Lung (tissue), 11 donors: ENCODE measurements at regions not wholly inside any gene's neighbourhood (a gene's known extent, or its start where the extent isn't known, plus 50 kb on each side); places are given as distances from the start of the nearest gene placed in this dataset.

ENCODE experiments used
- ATAC-seq: fragments of 200-7000 bp; cut with Tn5 transposase; one replicate; pipeline ENCODE4 v1.9.1; 2020; ENCODE audit warnings: moderate number of reproducible peaks; ENCODE audit not compliant: insufficient read depth, low FRiP score
- DNase-seq, 3 donors: peaks; one replicate each; pipeline ENCODE4 v3.0.0-alpha.2; 2013 to 2017
- H3K27ac ChIP-seq, 2 donors: one replicate each; pipeline ENCODE4 v1.5.1; 2013; ENCODE audit warnings: mild to moderate bottlenecking in 2 of 2, moderate library complexity in 2 of 2, control low read depth in 1 of 2, inconsistent platforms in 1 of 2, low read depth in 1 of 2, low read length in 1 of 2
- H3K27me3 ChIP-seq, 3 donors: one replicate each; pipeline ENCODE4 v1.5.1; 2013; ENCODE audit warnings: low read length in 2 of 3; ENCODE audit not compliant: control insufficient read depth in 3 of 3, insufficient read depth in 3 of 3
- H3K36me3 ChIP-seq, 4 donors: one replicate each; pipeline ENCODE4 v1.5.1; 2013; ENCODE audit warnings: low read length in 4 of 4, mild to moderate bottlenecking in 1 of 4, moderate library complexity in 1 of 4; ENCODE audit not compliant: control insufficient read depth in 4 of 4, insufficient read depth in 4 of 4
- H3K4me1 ChIP-seq, 5 donors: one replicate each; pipeline ENCODE4 v1.5.1; 2013; ENCODE audit warnings: low read length in 5 of 5, mild to moderate bottlenecking in 2 of 5, moderate library complexity in 1 of 5; ENCODE audit not compliant: control insufficient read depth in 5 of 5, insufficient read depth in 5 of 5
- H3K4me3 ChIP-seq: one replicate; pipeline ENCODE4 v1.5.1; 2013; ENCODE audit warnings: mild to moderate bottlenecking, control low read depth, moderate library complexity
- H3K9ac ChIP-seq, 2 donors: one replicate each; pipeline ENCODE4 v1.5.1; 2013; ENCODE audit warnings: low read length in 2 of 2, control low read depth in 1 of 2; ENCODE audit not compliant: insufficient read depth in 1 of 2
- H3K9me3 ChIP-seq, 4 donors: one replicate each; pipeline ENCODE4 v1.5.1; 2013; ENCODE audit warnings: low read length in 3 of 4, mild to moderate bottlenecking in 1 of 4, moderate library complexity in 1 of 4; ENCODE audit not compliant: control insufficient read depth in 4 of 4, insufficient read depth in 3 of 4
- WGBS, 2 donors: extraction: QIAGEN DNeasy Blood & Tissue Kit; methylation state at CpG; one replicate each; pipeline ENCODE4 v1.1.7; 2013; 5-methylcytosine and 5-hydroxymethylcytosine counted together
- TF ChIP-seq, protein P1 (sequence below): IDR thresholded peaks from 2 replicates; pipeline ENCODE4 v1.5.1; 2012; ENCODE audit warnings: mild to moderate bottlenecking; ENCODE audit errors: control extremely low read depth, extremely low read depth
- donor health status: control.
- donor health status: control.
- donor health status: Bipolar disorder and iron deficiency.
- donor health status: healthy.
- donor health status: DM: yes; HTN: yes; CAD: no.

DNA sequence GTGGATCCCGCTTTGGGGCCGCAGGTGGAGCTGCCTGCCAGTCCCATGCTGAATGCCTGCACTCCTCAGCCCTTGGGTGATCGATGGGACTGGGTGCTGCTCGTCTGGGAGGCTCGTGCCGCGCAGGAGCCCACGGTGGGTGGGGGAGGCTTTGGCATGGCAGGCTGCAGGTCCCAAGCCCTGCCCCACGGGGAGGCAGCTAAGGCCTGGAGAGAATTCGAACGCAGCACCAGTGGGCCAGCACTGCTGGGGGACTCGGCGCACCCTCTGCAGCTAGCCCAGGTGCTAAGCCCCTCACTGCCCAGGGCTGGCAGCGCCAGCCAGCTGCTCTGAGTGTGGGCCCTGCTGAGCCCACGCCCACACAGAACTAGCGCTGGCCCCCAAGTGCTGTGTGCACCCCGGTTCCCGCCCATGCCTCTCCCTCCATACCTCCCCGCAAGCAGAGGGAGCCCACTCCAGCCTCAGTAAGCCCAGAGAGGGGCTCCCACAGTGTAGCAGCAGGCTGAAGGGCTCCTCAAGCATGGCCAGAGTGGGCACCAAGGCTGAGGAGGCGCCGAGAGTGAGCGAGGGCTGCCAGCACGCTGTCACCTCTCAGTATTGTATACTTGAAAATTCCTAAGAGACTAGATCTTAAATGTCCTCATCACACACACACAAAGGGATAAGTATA lies 1654.2 kb upstream of the SLC39A10 start:
- no peaks in the 10 kb centered on the region for H3K4me1 ChIP-seq
- DNase-seq = no peak
- H3K27ac ChIP-seq = no peak overlapping the region
- H3K9me3 ChIP-seq = peaks cover 0 to 3% (median 0%) of the 10 kb centered on the region in 4 donors
- TF ChIP-seq, protein P1, sequence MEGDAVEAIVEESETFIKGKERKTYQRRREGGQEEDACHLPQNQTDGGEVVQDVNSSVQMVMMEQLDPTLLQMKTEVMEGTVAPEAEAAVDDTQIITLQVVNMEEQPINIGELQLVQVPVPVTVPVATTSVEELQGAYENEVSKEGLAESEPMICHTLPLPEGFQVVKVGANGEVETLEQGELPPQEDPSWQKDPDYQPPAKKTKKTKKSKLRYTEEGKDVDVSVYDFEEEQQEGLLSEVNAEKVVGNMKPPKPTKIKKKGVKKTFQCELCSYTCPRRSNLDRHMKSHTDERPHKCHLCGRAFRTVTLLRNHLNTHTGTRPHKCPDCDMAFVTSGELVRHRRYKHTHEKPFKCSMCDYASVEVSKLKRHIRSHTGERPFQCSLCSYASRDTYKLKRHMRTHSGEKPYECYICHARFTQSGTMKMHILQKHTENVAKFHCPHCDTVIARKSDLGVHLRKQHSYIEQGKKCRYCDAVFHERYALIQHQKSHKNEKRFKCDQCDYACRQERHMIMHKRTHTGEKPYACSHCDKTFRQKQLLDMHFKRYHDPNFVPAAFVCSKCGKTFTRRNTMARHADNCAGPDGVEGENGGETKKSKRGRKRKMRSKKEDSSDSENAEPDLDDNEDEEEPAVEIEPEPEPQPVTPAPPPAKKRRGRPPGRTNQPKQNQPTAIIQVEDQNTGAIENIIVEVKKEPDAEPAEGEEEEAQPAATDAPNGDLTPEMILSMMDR = no peak
- H3K9ac ChIP-seq = no peak overlapping the region
- no peak for ATAC-seq
- no peak overlapping the region for H3K4me3 ChIP-seq
- 83% methylated on average over 23 of the region's 23 CpGs for WGBS, 2 donors
- H3K36me3 ChIP-seq = no peaks in the 10 kb centered on the region
- H3K27me3 ChIP-seq = no peaks in the 10 kb centered on the region

DNA sequence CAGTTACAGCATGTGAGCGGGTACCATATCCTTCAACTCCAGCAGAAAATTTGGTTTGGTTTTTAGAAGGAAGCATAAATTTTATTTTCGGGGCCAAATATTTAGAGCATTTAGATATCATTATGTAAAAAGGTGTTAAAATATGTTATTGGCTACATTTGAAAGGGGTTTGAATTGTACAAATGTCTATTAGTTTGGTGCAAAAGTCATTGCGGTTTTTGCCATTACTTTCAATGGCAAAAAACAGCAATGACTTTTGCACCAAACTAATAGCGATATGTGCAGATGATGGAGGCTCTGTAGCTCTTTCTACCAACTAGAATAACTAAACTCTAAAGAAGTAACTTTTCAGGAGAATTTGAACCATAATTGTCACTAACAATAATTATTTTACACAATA lies 1666.2 kb upstream of the SLC39A10 start:
- H3K36me3 ChIP-seq = no peaks in the 10 kb centered on the region
- H3K9ac ChIP-seq = no peak overlapping the region
- no peaks in the 10 kb centered on the region for H3K27me3 ChIP-seq
- H3K4me1 ChIP-seq = no peaks in the 10 kb centered on the region
- 66 to 68% methylated on average over 4 of the region's 4 CpGs for WGBS, 2 donors
- no peak overlapping the region for H3K4me3 ChIP-seq
- DNase-seq (no peak), ATAC-seq (no peak)
- no peaks in the 10 kb centered on the region for H3K9me3 ChIP-seq
- TF ChIP-seq, protein P1 = no peak
- no peak overlapping the region for H3K27ac ChIP-seq

DNA sequence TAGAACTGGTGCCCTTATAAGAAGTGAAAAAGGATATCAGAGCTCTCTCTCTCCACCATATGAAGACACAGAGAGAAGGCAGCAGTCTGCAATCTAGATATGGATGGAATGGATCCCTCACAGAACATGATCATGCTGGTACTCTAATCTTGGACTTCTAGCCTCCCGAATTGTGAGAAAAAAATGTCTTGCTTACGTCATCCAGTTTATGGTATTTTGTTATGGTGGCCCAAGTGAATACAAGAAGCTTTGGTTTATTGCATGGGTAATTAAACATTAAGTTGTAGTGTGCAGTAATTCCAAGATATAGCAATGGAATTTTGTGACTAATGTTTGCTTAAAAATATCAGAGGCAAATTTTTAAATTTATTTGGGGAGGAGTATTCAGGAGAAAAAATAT lies 1667.4 kb upstream of the SLC39A10 start:
- Histone ChIP-seq H3K9me3 (no peaks in the 10 kb centered on the region), H3K27ac (no peak overlapping the region), H3K4me1 (no peaks in the 10 kb centered on the region), H3K9ac (no peak overlapping the region), H3K36me3 (no peaks in the 10 kb centered on the region), H3K4me3 (no peak overlapping the region), H3K27me3 (no peaks in the 10 kb centered on the region)
- DNase-seq (no peak), ATAC-seq (no peak)
- 88% methylated on average over 2 of the region's 2 CpGs for WGBS, 2 donors
- TF ChIP-seq, protein P1 = no peak

DNA sequence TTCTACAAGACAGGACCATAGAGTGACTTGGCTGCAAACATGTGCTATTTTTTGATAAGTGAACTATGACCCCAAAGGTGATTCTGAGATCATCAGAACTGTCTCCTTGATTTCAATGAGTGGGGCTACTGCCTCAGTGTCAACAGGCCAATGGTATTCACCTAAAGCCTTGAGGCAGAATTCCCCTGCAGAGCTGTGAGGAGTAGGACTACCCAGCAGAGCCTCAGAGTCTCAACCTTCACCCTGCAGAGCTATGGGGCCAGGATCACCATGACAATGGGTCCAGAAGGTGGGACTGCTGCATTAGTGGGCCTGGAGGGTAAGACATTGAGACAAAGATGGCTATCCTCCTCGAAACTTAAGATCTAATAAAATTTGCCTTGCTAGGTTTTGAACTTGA lies 1668.2 kb upstream of the SLC39A10 start:
- Histone ChIP-seq H3K4me3 (no peak overlapping the region), H3K36me3 (no peaks in the 10 kb centered on the region), H3K27ac (no peak overlapping the region), H3K9me3 (no peaks in the 10 kb centered on the region), H3K4me1 (no peaks in the 10 kb centered on the region), H3K9ac (no peak overlapping the region), H3K27me3 (no peaks in the 10 kb centered on the region)
- WGBS, 2 donors = 69 to 78% methylated on average over 1 of the region's 1 CpG
- TF ChIP-seq, protein P1 = no peak
- no peak for ATAC-seq
- no peak for DNase-seq
